Thyroid gland (tissue), 4 donors: ENCODE measurements at regions not wholly inside any gene's neighbourhood (a gene's known extent, or its start where the extent isn't known, plus 50 kb on each side); places are given as distances from the start of the nearest gene placed in this dataset.

ENCODE experiments used
- DNase-seq, 2 donors: peaks; one replicate each; pipeline ENCODE4 v3.0.0-alpha.2; 2019
- H3K27ac ChIP-seq, 3 donors: fragments of 200-600 bp; sonication (generic); 1 replicate in 2 of 3; 2 replicates in 1 of 3; pipeline ENCODE4 v1.5.1; 2016 to 2019; ENCODE audit warnings: mild to moderate bottlenecking in 1 of 3, moderate library complexity in 1 of 3
- H3K27me3 ChIP-seq: fragments of 200-600 bp; sonication (generic); one replicate; pipeline ENCODE4 v1.5.1; 2019
- H3K36me3 ChIP-seq, 2 donors: fragments of 200-600 bp; sonication (generic); one replicate each; pipeline ENCODE4 v1.5.1; 2016 to 2019
- H3K4me1 ChIP-seq, 2 donors: fragments of 200-600 bp; sonication (generic); one replicate each; pipeline ENCODE4 v1.5.1; 2017 to 2019
- H3K4me3 ChIP-seq, 3 donors: fragments of 200-600 bp; sonication (generic); replicated peaks in 1 of 3; 1 replicate in 2 of 3; 2 replicates in 1 of 3; pipeline ENCODE4 v1.5.1; 2016; ENCODE audit warnings: mild to moderate bottlenecking in 1 of 3
- H3K9me3 ChIP-seq: fragments of 200-600 bp; sonication (generic); one replicate; pipeline ENCODE4 v1.5.1; 2017
- POLR2A ChIP-seq, 2 donors: fragments of 450-650 bp; IDR thresholded peaks; one replicate each; pipeline ENCODE4 v1.6.1; 2017; ENCODE audit warnings: antibody characterized with exemption in 2 of 2, mild to moderate bottlenecking in 2 of 2, moderate library complexity in 1 of 2
- WGBS, 2 donors: methylation state at CpG; one replicate each; pipeline ENCODE4 v1.1.5; 2017; 5-methylcytosine and 5-hydroxymethylcytosine counted together
- intact Hi-C: fragments of 100-400 bp; cut with DNase I; formaldehyde crosslinking; loops from one replicate; pipeline ENCODE4 v1.15.1; 2023
- TF ChIP-seq, protein P1 (sequence below), 6 experiments: fragments of 200-600 bp in 3 of 6; fragments of 450-650 bp in 3 of 6; sonication (generic) in 3 of 6; IDR thresholded peaks; one replicate each; pipeline ENCODE4 v1.5.1; 2016 to 2019; ENCODE audit warnings: antibody characterized with exemption in 6 of 6, mild to moderate bottlenecking in 2 of 6, inconsistent platforms in 1 of 6, moderate library complexity in 1 of 6

- intact Hi-C loops: no loop called here
- DNase-seq: no peak
Measured at GRCh38 chr3:24657870-24658510, 163.3 kb upstream of the THRB start.

DNA sequence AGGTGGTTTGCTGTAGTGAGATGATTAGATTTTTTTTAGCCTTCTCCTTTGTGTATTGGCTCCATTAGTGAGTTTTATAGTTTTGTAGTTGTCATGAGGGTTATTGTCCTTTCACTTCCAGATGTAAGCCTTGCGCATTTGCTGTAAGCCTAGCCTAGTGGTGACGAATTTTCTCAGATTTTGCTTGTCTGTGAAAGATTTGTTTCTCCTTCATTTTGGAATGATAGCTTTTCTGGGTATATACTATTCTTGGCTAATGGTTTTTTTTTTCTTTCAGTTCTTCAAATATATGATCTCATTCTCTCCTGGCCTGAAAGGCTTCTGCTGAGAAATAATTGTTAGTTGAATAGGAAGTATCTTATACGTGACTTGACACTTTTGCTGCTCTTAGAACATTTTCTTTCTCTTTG is 166.5 kb upstream of the THRB start:
- intact Hi-C loops: no loop called here
- Histone ChIP-seq H3K27ac (no peak overlapping the region), H3K36me3 (no peaks in the 10 kb centered on the region), H3K4me1 (no peaks in the 10 kb centered on the region), H3K9me3 (no peaks in the 10 kb centered on the region), H3K4me3 (no peak overlapping the region), H3K27me3 (no peaks in the 10 kb centered on the region)
- DNase-seq: no peak
- 93 to 94% methylated on average over 3 of the region's 3 CpGs for WGBS, 2 donors
- TF ChIP-seq POLR2A (IDR thresholded peaks at IDR 0.05): no peak
- TF ChIP-seq, protein P1, sequence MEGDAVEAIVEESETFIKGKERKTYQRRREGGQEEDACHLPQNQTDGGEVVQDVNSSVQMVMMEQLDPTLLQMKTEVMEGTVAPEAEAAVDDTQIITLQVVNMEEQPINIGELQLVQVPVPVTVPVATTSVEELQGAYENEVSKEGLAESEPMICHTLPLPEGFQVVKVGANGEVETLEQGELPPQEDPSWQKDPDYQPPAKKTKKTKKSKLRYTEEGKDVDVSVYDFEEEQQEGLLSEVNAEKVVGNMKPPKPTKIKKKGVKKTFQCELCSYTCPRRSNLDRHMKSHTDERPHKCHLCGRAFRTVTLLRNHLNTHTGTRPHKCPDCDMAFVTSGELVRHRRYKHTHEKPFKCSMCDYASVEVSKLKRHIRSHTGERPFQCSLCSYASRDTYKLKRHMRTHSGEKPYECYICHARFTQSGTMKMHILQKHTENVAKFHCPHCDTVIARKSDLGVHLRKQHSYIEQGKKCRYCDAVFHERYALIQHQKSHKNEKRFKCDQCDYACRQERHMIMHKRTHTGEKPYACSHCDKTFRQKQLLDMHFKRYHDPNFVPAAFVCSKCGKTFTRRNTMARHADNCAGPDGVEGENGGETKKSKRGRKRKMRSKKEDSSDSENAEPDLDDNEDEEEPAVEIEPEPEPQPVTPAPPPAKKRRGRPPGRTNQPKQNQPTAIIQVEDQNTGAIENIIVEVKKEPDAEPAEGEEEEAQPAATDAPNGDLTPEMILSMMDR (IDR thresholded peaks at IDR 0.05): no peak

More at GRCh38 chr3:24657870-24658510, 163.3 kb upstream of the THRB start:
- H3K4me1 ChIP-seq: no peaks in the 10 kb centered on the region
- H3K27ac ChIP-seq: no peak overlapping the region
- TF ChIP-seq POLR2A (IDR thresholded peaks at IDR 0.05): no peak
- no peaks in the 10 kb centered on the region for H3K36me3 ChIP-seq
- no peaks in the 10 kb centered on the region for H3K27me3 ChIP-seq
- no peaks in the 10 kb centered on the region for H3K9me3 ChIP-seq
- 82 to 87% methylated on average over 1 of the region's 1 CpG for WGBS, 2 donors
- no peak overlapping the region for H3K4me3 ChIP-seq

DNA sequence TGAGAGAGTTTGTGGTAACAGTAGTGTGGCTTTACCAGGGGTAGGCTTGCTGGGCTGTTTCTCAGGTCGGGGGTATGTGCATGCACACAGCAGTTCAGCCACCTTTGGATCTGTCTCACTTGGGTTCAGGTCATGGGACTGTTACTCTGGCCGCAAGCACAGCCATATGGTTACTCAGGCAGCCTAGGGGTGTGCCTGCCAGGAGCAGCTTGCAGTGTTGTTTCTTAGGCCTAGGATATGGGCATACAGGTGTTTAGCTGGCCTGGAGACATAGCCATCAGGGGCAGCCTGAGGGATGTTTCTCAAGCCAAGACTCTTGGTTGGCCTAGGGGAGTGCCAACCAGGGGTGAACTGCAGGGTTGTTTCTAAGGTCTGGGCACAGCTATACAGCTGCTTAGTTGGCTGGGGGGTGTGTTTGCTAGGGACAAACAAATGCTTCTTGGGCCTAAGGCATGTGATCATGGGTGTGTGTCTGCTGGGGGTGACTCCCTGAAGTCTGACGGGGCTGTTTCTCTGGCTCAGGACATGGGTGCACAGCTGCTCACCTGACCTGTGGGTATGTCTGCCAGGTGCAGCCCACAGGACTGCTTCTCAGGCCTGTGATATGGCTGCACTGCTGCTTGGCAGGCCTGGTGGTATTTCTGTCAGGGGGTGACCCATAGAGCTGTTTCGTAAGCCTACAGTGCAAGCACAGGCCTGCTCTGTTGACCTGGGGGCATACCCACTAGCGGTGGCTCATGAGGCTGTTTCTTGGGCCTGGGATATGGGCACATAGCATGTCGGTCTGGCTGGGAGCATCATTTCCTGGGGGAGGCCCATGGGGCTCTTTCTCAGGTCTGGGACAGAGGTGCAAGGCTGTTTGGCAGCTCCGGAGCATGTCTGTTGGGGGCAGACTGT is 168.0 kb upstream of the THRB start:
- DNase-seq: no peak
- TF ChIP-seq, protein P1 (IDR thresholded peaks at IDR 0.05): no peak
- TF ChIP-seq POLR2A (IDR thresholded peaks at IDR 0.05): no peak
- no peaks in the 10 kb centered on the region for H3K27me3 ChIP-seq
- H3K4me1 ChIP-seq: no peaks in the 10 kb centered on the region
- WGBS, 2 donors: 93 to 96% methylated on average over 5 to 7 of the region's 7 CpGs
- H3K36me3 ChIP-seq: no peaks in the 10 kb centered on the region
- no peak overlapping the region for H3K27ac ChIP-seq
- no peak overlapping the region for H3K4me3 ChIP-seq
- H3K9me3 ChIP-seq: no peaks in the 10 kb centered on the region
- intact Hi-C loops: no loop called here

GRCh38 chr3:24663406-24663805 is 168.8 kb upstream of the THRB start:
- intact Hi-C loops: no loop called here
- no peak for TF ChIP-seq POLR2A (IDR thresholded peaks at IDR 0.05)
- TF ChIP-seq, protein P1 (IDR thresholded peaks at IDR 0.05): no peak
- 80 to 82% methylated on average over 6 of the region's 6 CpGs for WGBS, 2 donors

DNA sequence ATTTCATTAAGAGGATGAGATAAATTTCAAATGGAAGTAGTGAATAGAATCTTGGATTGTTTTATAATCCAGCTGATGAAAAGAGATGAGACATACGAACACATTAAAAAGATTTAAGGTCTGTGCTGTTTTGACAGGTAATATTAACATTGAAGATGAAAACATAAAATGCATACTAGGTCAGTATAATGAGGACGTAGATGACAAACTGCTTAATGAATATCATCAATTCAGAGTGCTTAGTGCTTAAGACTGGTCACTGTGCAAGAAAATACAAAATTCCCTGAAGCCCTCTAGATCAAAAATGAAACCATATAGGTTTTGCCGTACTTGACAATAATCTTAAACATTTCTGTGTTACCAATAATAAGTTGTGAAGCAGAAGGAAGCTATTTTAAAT is 173.4 kb upstream of the THRB start:
- no peak overlapping the region for H3K4me3 ChIP-seq
- no peak for TF ChIP-seq POLR2A (IDR thresholded peaks at IDR 0.05)
- TF ChIP-seq, protein P1 (IDR thresholded peaks at IDR 0.05): no peak

More at GRCh38 chr3:24663406-24663805, 168.8 kb upstream of the THRB start:
- Histone ChIP-seq H3K9me3 (no peaks in the 10 kb centered on the region), H3K36me3 (no peaks in the 10 kb centered on the region), H3K27ac (no peak overlapping the region), H3K4me1 (no peaks in the 10 kb centered on the region), H3K4me3 (no peak overlapping the region), H3K27me3 (no peaks in the 10 kb centered on the region)
- DNase-seq: no peak

More for the DNA sequence above, 173.4 kb upstream of the THRB start:
- Histone ChIP-seq H3K27me3 (no peaks in the 10 kb centered on the region), H3K27ac (no peak overlapping the region), H3K4me1 (no peaks in the 10 kb centered on the region), H3K9me3 (no peaks in the 10 kb centered on the region), H3K36me3 (no peaks in the 10 kb centered on the region)
- no peak for DNase-seq
- 92% methylated on average over 3 of the region's 3 CpGs for WGBS, 2 donors
- intact Hi-C loops: no loop called here
